Activated CD8-positive, alpha-beta memory T cell treated with anti-CD3 and anti-CD28 coated beads, Interleukin-2, amount 50 U/mL, for 48 hours (primary cell): ENCODE measurements at regions not wholly inside any gene's neighbourhood (a gene's known extent, or its start where the extent isn't known, plus 50 kb on each side); places are given as distances from the start of the nearest gene placed in this dataset.
"Not testable (repeated sequence)": the region's sequence is repeated elsewhere in the genome, so short reads cannot be mapped to it uniquely, and the experiment has no call there.

Experiments
- DNase-seq: peaks from one replicate; pipeline ENCODE4 v3.0.0-alpha.2; 2020

DNA sequence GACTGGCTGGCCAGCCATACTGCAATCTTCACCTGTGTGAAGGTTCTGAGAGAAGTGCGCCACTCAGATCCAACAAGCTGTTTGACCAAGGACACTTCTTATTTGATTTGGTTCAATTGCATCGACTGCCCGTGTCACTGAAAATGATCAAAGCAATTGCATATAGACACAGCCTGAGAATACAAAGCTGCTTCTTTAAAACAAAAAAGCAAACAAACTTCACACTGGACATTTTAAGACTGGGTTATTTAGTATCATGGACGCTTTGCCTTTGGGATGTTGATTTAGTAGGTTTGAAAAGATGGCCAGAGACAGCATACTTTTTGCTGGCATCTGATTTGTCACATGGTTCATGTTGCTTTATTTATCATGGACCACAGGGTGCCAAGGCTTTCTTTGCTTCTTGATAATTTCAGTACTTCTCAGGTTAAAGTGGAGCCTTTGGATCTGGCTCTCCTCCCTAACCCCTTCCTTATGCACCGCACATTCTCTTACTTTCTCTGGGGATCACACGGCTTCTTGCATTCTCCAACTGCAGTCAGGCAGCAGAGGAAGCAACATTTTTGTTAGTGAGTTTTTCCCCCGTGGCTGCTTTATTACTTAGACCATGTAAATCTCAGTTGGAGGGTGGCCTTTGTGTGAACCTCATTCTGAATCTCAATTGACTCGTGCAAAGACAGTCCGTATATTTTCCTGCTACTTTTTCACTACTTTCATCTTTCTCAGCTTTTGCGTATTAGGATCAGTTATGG is 151.0 kb downstream of the CD47 start:
- no peak for DNase-seq

DNA sequence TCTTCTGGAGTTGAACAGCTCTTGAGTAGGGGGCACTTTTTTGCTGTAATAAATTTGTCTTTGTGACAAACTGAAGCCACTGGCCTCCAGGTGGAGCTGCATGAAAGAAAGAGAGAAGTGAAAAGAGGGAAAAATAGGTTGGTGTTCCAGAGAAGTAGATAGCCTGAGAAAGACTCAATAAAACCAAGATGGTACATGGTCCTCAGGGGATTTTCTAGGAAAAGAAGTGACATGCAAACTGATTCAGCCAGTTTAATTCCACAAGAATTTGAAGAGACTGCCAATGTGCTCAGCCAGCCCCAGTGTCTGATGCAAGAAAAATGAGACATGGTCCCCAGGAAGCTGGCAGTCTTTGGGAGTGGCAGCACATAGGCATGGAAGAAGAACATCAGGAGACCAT is 152.7 kb downstream of the CD47 start:
- DNase-seq = no peak

DNA sequence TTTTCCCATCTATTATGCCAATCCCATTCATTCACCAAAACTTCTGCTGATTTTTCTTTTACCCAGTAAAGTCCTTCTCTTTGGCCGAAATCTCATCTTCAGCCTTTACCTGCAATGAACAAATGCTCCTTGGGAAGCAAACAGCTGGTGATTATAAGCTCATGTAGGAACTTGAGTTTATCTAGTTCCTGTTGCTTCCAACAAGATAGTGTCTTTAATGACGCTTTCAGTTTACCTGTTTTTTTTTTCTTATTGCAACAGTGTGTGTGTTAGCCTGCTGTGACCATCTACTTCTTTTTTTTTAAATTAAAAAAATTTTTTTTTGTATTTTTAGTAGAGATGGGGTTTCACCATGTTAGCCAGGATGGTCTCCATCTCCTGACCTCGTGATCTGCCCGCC is 156.0 kb downstream of the CD47 start:
- DNase-seq = no peak

DNA sequence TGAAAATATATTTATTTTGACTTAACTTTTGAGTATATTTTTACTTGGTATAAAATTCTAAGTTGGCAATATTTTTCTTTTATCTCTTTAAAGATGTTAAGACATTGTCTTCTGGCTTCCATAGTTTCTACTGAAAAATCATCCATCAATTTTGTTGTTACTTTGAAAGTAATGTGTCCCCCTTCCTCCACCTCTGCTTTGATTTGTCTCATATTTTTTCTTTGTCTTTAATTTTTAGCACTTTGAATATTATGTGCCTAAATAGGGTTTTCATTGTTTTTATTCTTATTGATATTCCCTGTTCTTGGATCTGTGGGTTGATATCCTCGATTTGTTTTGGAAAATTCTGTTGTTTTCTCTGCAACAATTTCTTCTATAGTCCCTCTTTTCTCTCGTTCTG is 157.4 kb downstream of the CD47 start:
- DNase-seq = no peak

DNA sequence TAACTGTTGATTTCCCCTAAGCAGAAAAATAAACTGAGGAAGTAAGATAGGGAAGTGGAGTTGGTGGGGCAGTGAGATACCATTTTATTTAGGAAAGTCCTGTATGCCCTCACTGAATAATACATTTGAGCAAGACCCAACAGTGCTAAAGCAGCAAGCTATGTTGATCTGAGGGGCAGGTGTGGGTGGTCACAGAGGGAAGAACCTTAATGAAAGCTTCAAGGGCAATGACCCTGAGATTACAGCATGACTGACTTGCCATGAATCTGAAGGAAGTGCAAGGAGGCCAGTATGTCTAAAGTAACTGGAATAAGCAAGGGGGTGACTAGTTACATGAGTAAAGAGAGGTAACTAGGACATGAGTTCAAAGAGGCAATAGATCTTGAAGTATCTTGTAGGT is 159.5 kb downstream of the CD47 start:
- DNase-seq = no peak

DNA sequence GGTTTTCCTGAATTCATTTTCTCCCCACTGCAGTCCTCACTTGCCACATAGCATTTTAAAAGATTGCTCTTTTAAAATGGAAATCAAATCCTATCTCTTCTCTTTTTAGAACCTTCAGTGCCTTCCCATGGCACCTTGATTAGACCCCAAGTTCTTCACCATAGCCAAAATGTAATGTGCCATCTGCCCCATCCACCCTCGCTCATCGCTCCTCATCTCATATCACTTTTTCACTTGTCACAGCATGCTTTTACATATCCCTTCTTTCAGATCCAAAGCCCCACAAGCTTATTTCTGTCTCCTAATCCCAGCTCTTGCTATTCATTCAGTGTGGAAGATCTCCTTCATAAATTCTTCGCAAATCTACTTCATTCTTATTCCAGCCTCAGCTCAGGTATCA is 161.7 kb downstream of the CD47 start:
- no peak for DNase-seq

DNA sequence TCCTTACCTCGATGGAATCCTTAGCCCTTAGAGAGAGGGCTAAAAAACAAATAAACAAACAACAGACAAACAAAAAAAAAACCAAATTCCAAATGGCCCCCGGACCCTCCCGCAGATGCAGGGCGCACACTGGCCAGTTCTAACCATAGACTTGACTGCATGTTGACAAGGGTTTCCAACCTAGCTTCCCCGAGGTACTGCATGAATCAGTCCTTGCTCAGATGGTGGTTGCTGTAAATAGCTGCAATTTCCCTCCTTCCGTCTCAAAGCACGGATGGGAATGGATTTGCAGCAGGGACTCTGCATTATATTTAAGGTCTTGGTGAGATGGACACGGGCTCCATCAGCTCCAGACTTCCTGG is 162.8 kb downstream of the CD47 start:
- DNase-seq = no peak

DNA sequence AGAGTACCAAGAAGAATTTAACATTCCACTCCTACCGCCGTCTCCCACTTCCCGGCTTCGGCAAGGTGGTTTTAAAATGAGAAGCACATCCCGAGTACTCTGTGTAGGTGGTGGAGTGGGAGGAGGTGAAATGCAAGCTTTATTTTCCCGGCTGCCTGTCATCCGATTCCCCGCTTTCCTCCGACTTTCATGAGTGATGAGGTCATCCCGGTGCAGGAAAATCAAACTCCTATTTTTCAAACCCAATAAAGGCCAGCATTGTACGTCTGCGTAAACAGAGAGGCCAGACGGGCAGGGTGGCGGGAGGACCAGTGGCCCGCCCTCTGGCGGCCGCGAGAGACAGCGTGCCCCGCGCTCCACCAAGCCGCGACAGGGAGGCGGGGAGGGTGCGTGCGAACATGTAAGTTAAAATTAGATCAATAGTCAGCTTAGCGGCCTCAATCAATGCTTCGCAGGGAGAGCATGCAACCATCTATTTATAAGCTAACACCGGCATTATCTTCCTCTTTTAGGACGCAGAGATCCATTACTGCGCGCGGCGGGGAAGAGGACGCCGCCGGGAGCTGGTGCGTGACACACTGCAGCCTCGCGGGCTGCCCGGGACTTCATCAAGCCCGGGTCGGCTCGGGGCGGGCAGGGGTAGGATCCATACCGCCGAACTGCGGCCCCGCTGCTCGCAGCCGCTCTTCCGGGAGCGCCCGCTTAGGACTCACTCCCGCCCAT is 163.3 kb downstream of the CD47 start:
- peak; percentile 88 for DNase-seq

DNA sequence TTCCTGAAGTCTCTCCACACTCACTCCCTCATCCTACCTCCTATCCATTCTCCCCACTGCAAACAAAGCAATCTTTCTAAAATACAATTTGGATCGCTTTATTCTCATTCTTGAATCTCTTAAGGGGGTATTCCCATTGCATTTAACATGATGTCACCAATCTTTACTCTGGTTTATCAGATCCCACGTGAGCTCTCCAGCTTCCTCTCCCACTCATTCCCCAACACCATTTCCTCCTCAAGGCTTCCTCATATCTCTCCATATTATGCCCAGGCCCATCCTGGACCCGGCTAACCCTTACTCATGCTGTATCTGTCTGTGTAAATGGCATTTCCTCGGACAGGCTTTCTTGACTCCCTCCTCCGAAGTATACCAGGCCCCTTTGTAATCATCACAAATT is 165.0 kb downstream of the CD47 start:
- DNase-seq = no peak

DNA sequence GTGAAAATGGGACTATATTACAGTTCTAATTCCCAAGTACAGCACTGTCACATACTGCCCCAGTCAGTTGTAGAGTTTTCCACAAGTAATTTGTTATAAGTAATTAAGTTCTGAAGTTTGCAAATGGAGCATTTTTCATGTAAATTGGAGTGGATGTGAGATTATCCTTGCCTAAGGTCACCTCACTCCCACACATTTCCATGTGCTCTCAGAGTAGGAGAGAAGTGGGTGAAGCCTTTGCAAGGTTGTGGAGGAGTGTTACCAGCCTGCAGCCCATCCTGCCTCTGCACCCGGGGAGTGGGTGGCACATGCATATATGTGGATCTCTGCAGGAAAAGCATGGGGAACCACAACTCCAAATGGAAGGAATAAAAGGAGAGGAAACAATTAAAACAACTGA is 169.8 kb downstream of the CD47 start:
- no peak for DNase-seq

DNA sequence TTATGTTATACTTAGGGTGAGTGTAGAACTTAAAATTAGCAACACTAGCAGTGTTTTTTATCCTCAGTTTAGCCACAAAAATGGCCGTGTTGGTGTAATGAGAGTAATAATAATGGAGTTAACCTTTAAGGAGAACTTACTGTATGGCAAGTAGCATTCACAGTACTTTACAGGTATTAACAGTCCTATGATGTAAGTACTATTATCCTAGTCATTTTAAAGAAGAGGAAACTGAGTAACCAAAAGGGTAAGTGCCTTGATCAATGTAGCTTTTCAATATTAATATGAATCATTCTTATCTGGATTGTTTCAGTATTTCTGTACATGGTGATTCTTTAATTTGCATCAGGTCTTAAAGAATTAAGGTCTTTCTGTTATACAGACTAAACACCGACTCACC is 170.3 kb downstream of the CD47 start:
- no peak for DNase-seq

DNA sequence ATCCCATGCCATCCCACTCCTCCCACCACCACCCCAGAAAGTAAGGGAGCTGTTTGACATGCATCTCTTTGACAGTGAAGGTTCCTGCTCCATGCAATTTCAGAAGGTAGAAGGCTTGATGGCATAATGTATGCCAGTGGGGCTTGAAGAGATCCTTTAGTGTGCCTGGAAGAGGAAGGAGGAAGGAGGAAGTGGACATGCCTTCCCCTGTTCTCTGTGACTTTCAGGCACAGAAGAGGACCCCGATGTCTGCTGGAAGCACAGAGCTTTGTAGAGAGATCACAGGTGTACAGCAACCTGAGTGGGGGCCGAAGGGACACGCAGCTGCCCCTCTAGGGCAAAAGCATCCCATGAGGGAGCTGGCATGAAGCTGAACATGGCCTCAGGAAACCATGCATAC is 171.6 kb downstream of the CD47 start:
- DNase-seq = no peak

DNA sequence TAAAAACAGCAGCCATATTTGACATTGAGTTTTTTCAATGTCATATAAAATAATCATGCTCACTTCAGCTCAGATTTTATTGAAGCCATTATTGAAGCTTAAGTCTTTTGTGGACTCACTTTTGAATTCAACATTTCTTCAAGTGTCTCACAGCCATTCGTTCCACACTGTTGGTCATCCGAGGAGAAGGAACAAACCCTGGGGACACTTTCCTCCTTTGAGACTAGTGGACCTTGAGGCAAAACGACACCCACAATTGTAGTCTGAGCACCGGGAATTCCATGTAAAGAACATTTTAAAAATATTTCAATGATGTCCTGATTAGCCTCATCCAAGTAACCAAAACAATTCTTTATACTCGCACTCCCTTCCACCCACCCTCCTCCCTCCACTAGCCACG is 174.7 kb downstream of the CD47 start:
- no peak for DNase-seq

DNA sequence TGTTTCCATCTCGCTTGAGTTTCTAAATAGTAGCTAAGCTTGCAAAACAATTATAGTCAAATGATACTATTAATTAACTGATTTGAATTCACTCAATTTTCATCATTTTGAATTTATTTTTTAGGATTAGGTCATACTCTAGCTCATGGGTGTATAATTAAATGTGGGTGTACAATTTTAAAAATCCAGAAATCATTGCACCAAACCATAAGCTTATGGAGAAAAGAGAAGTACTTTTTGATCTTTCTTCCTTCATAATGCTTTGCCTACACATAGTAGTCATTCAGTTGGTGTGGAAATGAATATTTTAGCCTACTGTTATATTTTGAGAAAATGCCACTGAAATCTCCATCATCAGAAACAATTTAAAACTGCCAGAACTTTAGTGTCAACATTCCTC is 175.1 kb downstream of the CD47 start:
- no peak for DNase-seq

DNA sequence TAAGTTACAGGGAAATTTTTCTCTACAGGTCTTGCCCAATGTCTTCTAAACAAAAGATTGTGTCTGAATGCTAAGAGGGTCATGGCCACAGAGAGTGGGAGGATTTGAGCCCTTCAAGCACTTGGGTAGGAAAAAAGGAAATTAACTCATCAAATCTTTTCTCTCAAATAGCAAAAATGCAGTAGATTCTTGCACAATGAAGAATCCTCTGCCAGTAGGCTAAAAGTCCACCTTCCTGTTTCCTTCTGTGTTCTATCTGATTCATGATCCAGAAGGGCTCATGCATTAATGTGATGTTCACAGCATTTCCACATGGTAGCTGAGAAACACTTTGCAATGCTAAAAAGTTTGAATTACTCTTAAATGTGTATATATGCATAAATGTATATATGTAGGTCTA is 177.1 kb downstream of the CD47 start:
- no peak for DNase-seq

DNA sequence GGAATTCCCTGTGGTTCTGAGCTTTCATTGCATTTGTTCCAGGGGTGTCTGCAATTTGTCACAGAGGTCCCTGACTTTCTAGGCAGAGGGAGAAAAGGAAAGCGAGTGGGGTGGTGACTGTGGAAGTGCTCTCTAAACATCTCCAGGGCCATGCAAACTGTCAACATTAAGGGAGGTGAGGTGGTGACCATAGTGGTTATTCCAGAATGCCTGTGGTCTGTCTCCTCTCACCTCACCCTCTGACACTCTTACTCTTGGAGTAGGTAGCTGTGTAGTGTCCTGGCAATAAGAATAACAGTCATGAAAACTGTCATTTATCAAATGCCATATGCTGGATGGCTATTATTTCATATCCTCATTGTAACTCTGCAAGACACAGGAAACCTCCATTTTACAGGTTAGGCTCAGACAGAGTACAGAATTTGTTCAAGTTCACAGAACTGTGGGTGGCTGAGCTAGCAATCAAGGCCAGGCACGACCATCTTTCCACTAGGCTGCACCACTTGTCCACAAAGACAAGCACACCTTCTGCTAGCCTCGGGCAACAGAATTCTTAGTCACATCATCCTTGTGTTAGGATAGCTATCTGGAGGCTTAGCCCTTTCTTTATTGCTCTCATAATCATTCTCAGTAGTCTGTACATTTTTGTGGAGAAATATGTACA is 179.4 kb downstream of the CD47 start:
- DNase-seq = no peak

DNA sequence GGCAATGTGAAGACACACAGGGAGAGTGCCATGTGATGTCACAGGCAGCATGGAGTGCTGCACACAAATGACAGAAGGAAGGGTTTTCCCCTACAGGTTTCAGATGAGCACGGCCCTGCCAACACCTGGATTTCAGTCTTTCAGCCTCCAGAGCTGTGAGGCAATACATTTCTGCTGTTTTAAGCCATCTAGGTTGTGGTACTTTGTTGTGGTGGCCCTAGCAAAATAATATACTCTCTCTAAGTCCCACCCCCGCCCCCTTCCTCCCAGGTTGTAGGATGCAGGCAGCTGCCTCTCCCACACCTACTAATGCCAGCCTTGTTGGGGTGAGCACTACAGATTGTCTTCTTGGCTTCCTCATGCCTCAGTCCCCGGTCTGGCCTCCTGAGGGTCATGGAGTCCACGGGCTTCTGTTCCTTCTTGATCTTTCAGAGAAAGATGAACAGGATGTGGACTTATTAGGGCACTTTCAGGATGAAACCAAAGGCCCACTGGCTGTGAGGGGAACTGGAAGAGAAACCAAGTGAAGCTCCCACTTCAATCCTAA is 180.0 kb downstream of the CD47 start:
- no peak for DNase-seq

DNA sequence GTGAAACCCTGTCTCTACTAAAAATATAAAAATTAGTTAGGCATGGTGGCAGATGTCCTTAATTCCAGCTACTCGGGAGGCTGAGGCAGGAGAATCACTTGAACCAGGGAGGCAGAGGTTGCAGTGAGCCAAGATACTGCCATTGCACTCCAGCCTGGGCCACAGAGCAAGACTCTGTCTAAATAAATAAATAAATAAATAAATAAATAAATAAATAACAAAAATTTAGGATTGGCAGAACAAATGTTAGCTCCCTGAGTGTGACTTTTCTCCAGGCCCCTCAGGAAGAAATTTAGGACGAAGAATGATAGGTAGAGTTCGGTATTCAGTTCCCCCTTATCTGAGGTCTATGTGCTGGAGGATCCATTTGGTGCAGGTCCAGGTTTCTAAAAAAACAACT is 181.2 kb downstream of the CD47 start:
- not testable (repeated sequence) for DNase-seq

DNA sequence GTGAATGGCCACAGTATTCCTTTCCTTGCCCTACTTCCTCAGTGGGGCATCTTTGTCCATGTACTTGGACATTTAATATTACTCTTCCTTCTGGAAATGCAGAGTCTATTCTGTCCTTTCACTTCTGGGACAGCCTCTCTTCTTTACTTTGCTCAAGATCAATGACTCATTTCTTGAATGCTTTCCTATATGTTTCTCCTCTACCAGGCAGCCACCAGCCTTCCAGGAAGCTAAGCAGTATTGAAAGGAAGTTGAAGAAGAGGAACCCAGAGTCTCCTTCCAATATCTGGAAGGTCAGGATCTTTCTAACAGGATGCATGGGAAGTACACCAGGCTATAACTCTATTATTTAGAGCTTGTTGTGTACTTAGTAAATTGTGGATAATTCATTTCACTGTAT is 182.8 kb downstream of the CD47 start:
- DNase-seq = no peak

DNA sequence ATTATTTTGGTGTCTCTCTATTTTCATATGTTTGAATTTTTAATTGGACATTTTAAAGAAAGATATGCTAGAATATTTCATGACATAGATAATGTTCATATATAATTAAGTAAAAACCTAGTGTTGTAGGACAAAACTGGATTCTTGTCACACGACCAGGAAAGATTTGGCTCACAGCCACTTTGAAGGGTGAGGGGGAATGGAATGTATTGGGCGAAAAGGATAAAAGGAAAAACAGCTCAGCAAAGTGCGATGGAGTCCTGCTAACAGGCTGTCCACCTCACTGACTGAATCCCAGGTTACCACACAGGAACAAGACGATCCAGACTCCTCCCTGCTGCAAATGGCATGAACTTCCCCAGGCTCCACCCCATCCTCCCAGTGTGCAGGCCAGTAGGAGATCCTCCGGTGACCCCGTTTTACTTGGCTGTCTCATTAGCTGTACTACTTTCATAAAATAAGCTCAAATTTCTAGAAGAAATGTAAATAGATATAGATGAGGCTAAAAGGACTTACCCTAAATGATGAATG is 186.2 kb downstream of the CD47 start:
- DNase-seq = no peak

DNA sequence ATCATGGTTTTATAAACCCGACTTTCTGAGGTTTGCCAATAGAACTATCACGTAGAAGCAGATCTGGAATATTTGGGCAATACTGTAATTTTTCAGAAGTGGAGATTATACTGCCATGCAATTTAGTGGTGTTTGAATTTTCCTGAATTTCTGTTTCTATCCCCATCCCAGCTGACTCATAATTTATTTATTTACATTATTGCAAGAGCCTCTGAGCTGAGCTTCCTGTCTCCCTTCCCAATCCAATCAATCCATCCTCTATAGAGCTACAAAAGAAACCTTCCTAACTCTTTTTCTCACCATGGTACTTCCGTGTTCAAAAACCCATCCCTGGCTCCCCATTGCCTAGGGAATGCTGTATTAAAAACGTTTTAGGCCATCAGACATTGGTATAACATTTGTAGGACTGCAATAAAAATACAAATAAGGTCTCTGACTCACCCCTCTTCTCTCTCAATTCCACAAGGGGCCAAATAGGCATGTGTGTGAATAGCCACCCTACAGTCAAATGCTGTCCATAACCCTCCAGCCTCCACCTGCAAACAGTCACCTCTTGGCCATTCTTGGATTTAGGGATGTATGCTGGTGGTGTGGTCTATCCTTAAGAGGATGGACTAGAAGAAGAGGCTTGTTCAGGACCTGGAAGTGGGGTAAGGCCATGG is 190.7 kb downstream of the CD47 start:
- no peak for DNase-seq

DNA sequence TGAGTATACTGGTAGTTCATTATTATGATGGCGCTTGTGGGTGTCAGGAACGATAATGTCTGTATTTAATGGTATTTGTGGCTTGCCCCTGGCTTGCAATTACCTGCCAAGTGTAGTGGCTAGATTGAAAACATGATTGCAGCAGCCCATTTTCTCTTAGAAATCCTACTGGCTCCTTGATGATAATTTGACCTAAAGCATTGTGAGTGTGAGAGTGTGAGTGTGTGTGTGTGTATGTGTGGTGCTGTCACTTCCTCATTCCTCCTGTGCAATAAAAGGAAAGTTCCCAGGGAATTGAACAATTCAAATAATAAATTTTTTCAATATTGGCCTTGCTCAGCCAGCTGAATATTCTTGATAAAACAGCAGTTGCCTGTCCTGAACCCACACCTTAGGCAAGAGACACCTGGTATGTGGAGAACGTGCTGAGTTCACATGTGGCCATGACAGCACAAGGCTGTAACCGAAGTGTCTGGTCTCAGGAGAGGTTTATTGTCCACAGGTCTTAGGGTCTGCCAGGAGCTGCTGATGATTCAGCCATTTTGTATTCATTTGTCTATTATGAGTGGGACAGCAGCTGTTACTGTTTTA is 193.3 kb downstream of the CD47 start:
- DNase-seq = no peak

DNA sequence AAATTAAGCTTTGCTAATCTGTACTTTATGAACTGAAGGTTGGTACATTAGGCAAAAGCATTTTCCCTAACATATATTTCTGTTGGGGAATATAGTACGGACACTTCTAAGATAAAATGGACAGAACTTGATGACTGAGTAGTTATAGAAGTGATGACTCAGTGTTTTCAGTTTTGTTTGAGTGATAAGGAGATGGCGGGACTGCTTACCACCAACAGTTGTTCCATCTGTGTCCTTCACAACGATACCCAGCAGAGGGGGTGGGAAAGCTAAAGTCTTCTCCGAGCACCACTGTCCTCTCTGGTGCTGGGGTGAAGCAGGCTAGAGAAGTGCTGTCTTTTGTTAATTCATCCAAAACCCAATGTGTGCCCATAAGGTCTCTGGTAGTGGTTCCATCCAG is 195.8 kb downstream of the CD47 start:
- no peak for DNase-seq
